Astrocyte (in vitro differentiated cells and primary cell): ENCODE measurements at regions not wholly inside any gene's neighbourhood (a gene's known extent, or its start where the extent isn't known, plus 50 kb on each side); places are given as distances from the start of the nearest gene placed in this dataset.
"Not testable (repeated sequence)": the region's sequence is repeated elsewhere in the genome, so short reads cannot be mapped to it uniquely, and the experiment has no call there.

Source experiments
- DNase-seq: peaks from one replicate; pipeline ENCODE4 v3.0.0-alpha.2; 2010; ENCODE audit warnings: low read depth
- FAIRE-seq: peaks from 2 replicates; lab custom pipeline; 2011; peaks lifted over from hg19 to GRCh38; lab: Jason Lieb, UNC
- H2AFZ ChIP-seq: 2 replicates; pipeline ENCODE4 v1.6.0; 2012; ENCODE audit warnings: low read depth, low read length, inconsistent platforms
- H3K27ac ChIP-seq: 2 replicates; pipeline ENCODE4 v1.5.1; 2011; ENCODE audit warnings: low read depth, low read length, inconsistent platforms
- H3K27me3 ChIP-seq: 2 replicates; pipeline ENCODE4 v1.6.0; 2011; ENCODE audit warnings: low read length, inconsistent platforms; ENCODE audit not compliant: insufficient read depth
- H3K36me3 ChIP-seq: 2 replicates; pipeline ENCODE4 v1.5.1; 2011; ENCODE audit warnings: low read length, inconsistent platforms; ENCODE audit not compliant: insufficient read depth
- H3K4me1 ChIP-seq: 2 replicates; pipeline ENCODE4 v1.5.1; 2011; ENCODE audit warnings: low read length, inconsistent platforms; ENCODE audit not compliant: insufficient read depth
- H3K4me2 ChIP-seq: 2 replicates; pipeline ENCODE4 v1.6.0; 2012; ENCODE audit warnings: low read length, inconsistent platforms
- H3K4me3 ChIP-seq: 2 replicates; pipeline ENCODE4 v1.5.1; 2011; ENCODE audit warnings: low read depth, mild to moderate bottlenecking, low read length, inconsistent platforms; ENCODE audit not compliant: insufficient read depth
- H3K79me2 ChIP-seq: 2 replicates; pipeline ENCODE4 v1.6.0; 2012; ENCODE audit warnings: mild to moderate bottlenecking, low read length, inconsistent platforms; ENCODE audit not compliant: insufficient read depth
- H3K9ac ChIP-seq: 2 replicates; pipeline ENCODE4 v1.6.0; 2012; ENCODE audit warnings: mild to moderate bottlenecking, low read length, inconsistent platforms
- H3K9me3 ChIP-seq: 2 replicates; pipeline ENCODE4 v1.5.1; 2012; ENCODE audit warnings: low read depth, mild to moderate bottlenecking, low read length, inconsistent platforms; ENCODE audit not compliant: insufficient read depth
- H4K20me1 ChIP-seq: 2 replicates; pipeline ENCODE4 v1.6.0; 2012; ENCODE audit warnings: low read length, inconsistent platforms; ENCODE audit not compliant: insufficient read depth
- H3K27ac Mint-ChIP-seq: one replicate; pipeline ENCODE4 v1.8.0; 2021; ENCODE audit warnings: mild to moderate bottlenecking, mixed read lengths; ENCODE audit not compliant: unreplicated experiment
- H3K27me3 Mint-ChIP-seq: one replicate; pipeline ENCODE4 v1.8.0; 2021; ENCODE audit warnings: low read depth, mixed read lengths; ENCODE audit not compliant: unreplicated experiment
- H3K36me3 Mint-ChIP-seq: one replicate; pipeline ENCODE4 v1.8.0; 2021; ENCODE audit warnings: low read depth, mixed read lengths; ENCODE audit not compliant: unreplicated experiment
- H3K4me1 Mint-ChIP-seq: one replicate; pipeline ENCODE4 v1.8.0; 2021; ENCODE audit warnings: low read depth, mixed read lengths; ENCODE audit not compliant: unreplicated experiment
- H3K4me3 Mint-ChIP-seq: one replicate; pipeline ENCODE4 v1.8.0; 2021; ENCODE audit warnings: mild to moderate bottlenecking, moderate library complexity, mixed read lengths; ENCODE audit not compliant: unreplicated experiment
- H3K9me3 Mint-ChIP-seq: one replicate; pipeline ENCODE4 v1.8.0; 2021; ENCODE audit warnings: mild to moderate bottlenecking, mixed read lengths; ENCODE audit not compliant: unreplicated experiment
- CTCF ChIP-seq: IDR thresholded peaks from 2 replicates; pipeline ENCODE4 v1.5.1; 2011; ENCODE audit warnings: low read depth, mild to moderate bottlenecking, inconsistent platforms, low read length, moderate library complexity; ENCODE audit not compliant: insufficient read depth
- EZH2 ChIP-seq: IDR thresholded peaks from 2 replicates; pipeline ENCODE4 v1.6.1; 2012; ENCODE audit warnings: mild to moderate bottlenecking, low read length, inconsistent platforms; ENCODE audit not compliant: insufficient read depth

DNA sequence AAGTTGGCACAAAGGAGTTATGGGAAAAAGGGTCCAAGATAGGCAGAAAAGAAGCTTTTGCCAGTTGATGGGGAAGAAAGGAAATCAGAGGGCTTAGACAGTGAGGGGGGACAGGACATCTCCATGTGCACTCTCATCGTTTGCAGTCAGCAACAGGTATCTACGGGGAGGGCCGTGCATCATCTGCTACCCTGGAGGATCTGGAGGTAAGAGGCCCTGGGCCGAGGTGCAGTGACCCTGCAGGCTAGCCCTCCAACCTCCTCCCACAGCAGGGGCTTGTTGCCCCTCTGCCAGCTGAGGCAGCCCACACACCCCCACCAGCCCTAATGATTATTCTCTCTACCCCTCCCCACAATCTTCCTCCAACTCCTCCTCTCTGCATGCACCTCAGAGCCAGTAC lies 154.8 kb downstream of the GOLGA6L4 start:
- H3K36me3 Mint-ChIP-seq, H3K9me3 ChIP-seq, H2AFZ ChIP-seq, H3K4me3 ChIP-seq, H3K4me2 ChIP-seq, H3K27me3 ChIP-seq, FAIRE-seq, H3K4me1 Mint-ChIP-seq, DNase-seq, H3K27ac ChIP-seq, H3K36me3 ChIP-seq, H4K20me1 ChIP-seq, H3K4me3 Mint-ChIP-seq, H3K79me2 ChIP-seq, H3K4me1 ChIP-seq, H3K27ac Mint-ChIP-seq, H3K9me3 Mint-ChIP-seq, H3K9ac ChIP-seq: not testable (repeated sequence)
- H3K27me3 Mint-ChIP-seq, result peaks cover 42% of the 10 kb centered on the region

DNA sequence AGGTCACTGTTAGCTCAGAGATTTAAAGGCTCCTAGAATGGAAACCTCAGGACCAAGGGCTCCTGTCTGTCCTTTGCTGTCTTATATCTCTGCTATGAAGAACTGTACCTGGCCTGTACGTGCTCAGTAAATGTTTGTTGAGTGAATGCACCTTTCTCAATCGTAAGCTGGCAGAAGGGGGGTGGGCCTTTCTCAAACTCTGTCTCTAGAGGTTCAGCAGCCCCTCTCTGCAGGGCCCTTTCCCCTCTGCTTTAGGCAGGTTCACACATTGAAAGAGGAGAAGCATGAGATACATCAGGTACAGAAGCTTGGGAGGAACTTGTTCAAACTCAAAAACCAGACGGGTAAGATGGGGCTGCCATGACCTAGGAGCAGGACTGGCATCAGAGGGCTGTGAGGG lies 155.6 kb downstream of the GOLGA6L4 start:
- H3K27ac Mint-ChIP-seq, result no peak overlapping the region
- FAIRE-seq, result no peak
- no peak overlapping the region for H3K4me3 ChIP-seq
- H3K4me1 ChIP-seq, result no peaks in the 10 kb centered on the region
- H3K4me3 Mint-ChIP-seq, result no peak overlapping the region
- no peak overlapping the region for H2AFZ ChIP-seq
- peaks cover 2% of the 10 kb centered on the region for H3K9me3 Mint-ChIP-seq
- H3K27ac ChIP-seq, result no peak overlapping the region
- no peaks in the 10 kb centered on the region for H3K9me3 ChIP-seq
- H3K9ac ChIP-seq, result no peak overlapping the region
- no peaks in the 10 kb centered on the region for H3K79me2 ChIP-seq
- peaks cover 49% of the 10 kb centered on the region for H3K27me3 Mint-ChIP-seq
- no peaks in the 10 kb centered on the region for H4K20me1 ChIP-seq
- H3K27me3 ChIP-seq, result no peaks in the 10 kb centered on the region
- DNase-seq, result no peak
- no peaks in the 10 kb centered on the region for H3K36me3 Mint-ChIP-seq
- no peak overlapping the region for H3K4me2 ChIP-seq
- no peak for TF ChIP-seq EZH2
- no peak for TF ChIP-seq CTCF
- peaks cover 6% of the 10 kb centered on the region for H3K4me1 Mint-ChIP-seq
- H3K36me3 ChIP-seq, result no peaks in the 10 kb centered on the region

DNA sequence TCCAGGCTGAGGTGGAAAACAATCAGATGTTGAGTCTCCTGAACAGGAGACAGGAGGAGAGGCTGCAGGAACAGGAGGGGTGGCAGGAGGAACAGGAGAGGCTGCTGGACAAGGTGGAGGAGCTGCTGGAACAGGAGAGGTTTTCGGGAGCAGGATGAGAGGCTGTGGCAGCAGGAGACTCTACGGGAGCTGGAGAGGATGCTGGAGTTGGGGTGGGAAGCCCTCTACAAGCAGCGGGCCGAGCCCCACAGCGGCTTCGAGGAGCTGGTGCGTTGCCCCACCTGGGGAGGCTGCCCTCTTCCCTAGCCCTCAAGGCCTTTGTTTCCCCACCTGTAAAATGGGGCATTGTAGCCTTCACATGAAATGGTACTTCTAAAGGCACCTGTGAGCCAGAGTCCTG lies 156.4 kb downstream of the GOLGA6L4 start:
- not testable (repeated sequence) for FAIRE-seq, H3K4me1 ChIP-seq, H4K20me1 ChIP-seq, H3K9me3 Mint-ChIP-seq, DNase-seq, H3K9ac ChIP-seq, H3K4me1 Mint-ChIP-seq, H3K27ac ChIP-seq, H3K27ac Mint-ChIP-seq, H3K9me3 ChIP-seq, H3K4me2 ChIP-seq, H3K36me3 ChIP-seq, H3K4me3 ChIP-seq, H3K36me3 Mint-ChIP-seq, H3K4me3 Mint-ChIP-seq, H2AFZ ChIP-seq, H3K27me3 ChIP-seq, H3K79me2 ChIP-seq
- peaks cover 57% of the 10 kb centered on the region for H3K27me3 Mint-ChIP-seq

GRCh38 chr15:84393386-84393936 lies 157.9 kb downstream of the GOLGA6L4 start:
- H3K9me3 ChIP-seq, H4K20me1 ChIP-seq, H3K27ac ChIP-seq, H2AFZ ChIP-seq, H3K4me2 ChIP-seq, H3K36me3 Mint-ChIP-seq, FAIRE-seq, H3K27me3 ChIP-seq, H3K4me1 ChIP-seq, H3K9me3 Mint-ChIP-seq, H3K4me1 Mint-ChIP-seq, DNase-seq, H3K79me2 ChIP-seq, H3K4me3 Mint-ChIP-seq, H3K9ac ChIP-seq, H3K27ac Mint-ChIP-seq, H3K36me3 ChIP-seq, H3K4me3 ChIP-seq: not testable (repeated sequence)
- peaks cover 69% of the 10 kb centered on the region for H3K27me3 Mint-ChIP-seq

- H3K9me3 Mint-ChIP-seq, H3K9ac ChIP-seq, H3K36me3 ChIP-seq, H3K9me3 ChIP-seq, H3K4me2 ChIP-seq, H2AFZ ChIP-seq, H3K4me3 Mint-ChIP-seq, FAIRE-seq, H3K36me3 Mint-ChIP-seq, H3K4me3 ChIP-seq, H3K27me3 ChIP-seq, H3K4me1 Mint-ChIP-seq, H3K4me1 ChIP-seq, H3K27ac Mint-ChIP-seq, H3K79me2 ChIP-seq, DNase-seq, H3K27ac ChIP-seq, H4K20me1 ChIP-seq: not testable (repeated sequence)
- H3K27me3 Mint-ChIP-seq, result peaks cover 71% of the 10 kb centered on the region
These were observed 158.4 kb downstream of the GOLGA6L4 start for GRCh38 chr15:84393966-84394365.
